ENCODE measurements at regions not wholly inside any gene's neighbourhood (a gene's known extent, or its start where the extent isn't known, plus 50 kb on each side); places are given as distances from the start of the nearest gene placed in this dataset.

DNA sequence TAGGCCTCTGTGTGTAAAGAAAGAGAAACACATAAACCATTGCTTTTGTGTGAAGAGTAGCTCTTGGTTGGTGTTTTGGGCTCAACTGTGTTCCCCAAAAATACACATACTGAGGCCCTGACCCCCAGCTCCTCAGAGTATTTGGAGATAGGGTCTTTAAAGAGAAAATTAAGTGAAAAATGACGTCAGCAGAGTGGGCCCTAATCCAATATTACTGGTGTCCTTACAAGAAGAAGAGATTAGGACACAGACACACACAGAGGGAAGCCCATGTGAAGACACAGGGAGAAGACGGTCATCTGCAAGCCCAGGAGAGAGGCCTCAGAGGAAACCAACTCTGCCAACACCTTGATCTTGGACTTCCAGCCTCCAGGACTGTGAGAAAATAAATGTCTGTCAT lies 76.9 kb upstream of the PGBD5 start:
- ATAC-seq (ENCODE audit: low read depth): no peak
- H3K18ac ChIP-seq (ENCODE audit: low read depth, low read length): no peak overlapping the region

More for the DNA sequence above, 76.9 kb upstream of the PGBD5 start:
- no peak overlapping the region for H3K14ac ChIP-seq (replicated peaks; ENCODE audit: low read depth, low read length)
- no peak overlapping the region for H4K5ac ChIP-seq (ENCODE audit: low read depth, low read length)
- no peak overlapping the region for H3K4ac ChIP-seq (ENCODE audit: low read depth, low read length)
- no peak overlapping the region for H3K9ac ChIP-seq (ENCODE audit: low read depth, low read length)
- BruUV-seq (replicated peaks): no TSS peak
- CTCF ChIA-PET: no interaction called here
- POLR2A ChIA-PET (ENCODE audit: unreplicated experiment): no interaction called here
- H3K4me3 ChIP-seq (ENCODE audit: insufficient read depth, low read depth, low read length): no peak overlapping the region
- in situ Hi-C loops (cut with MboI; ENCODE audit: low sequenced_read_pairs) (no loop called here), dilution Hi-C loops (cut with HindIII; ENCODE audit: low sequenced_read_pairs, unreplicated experiment) (no loop called here), intact Hi-C loops (cut with micrococcal nuclease) (no loop called here)
- no peak overlapping the region for H4K91ac ChIP-seq (ENCODE audit: insufficient read depth, low read depth, low read length)
- H2AK5ac ChIP-seq (ENCODE audit: low read depth, low read length): no peak overlapping the region
- WGBS, 2 experiments (ENCODE audit: extremely low coverage in 2 of 2, insufficient read length in 1 of 2): no CpG with 5 or more reads among the region's 2 CpGs
- no peak for DNase-seq
- no peak overlapping the region for H3K27ac ChIP-seq (ENCODE audit: insufficient read depth, low read length)
- no peaks in the 10 kb centered on the region for H3K9me3 ChIP-seq (ENCODE audit: control insufficient read depth, insufficient read depth, low read length)
- H3K36me3 ChIP-seq (ENCODE audit: control insufficient read depth, insufficient read depth, low read length): no peaks in the 10 kb centered on the region
- no peak overlapping the region for H2BK15ac ChIP-seq (ENCODE audit: low read depth, low read length)
- H4K20me1 ChIP-seq (ENCODE audit: insufficient read depth, low read length): no peaks in the 10 kb centered on the region
- no peak overlapping the region for H4K8ac ChIP-seq (ENCODE audit: low read depth in 2 of 2, low read length in 2 of 2)
- no peaks in the 10 kb centered on the region for H3K9me1 ChIP-seq (ENCODE audit: insufficient read depth, low read length)
- no peak overlapping the region for H3K56ac ChIP-seq (ENCODE audit: extremely low read depth, insufficient read depth, low read length)
- H2BK5ac ChIP-seq (ENCODE audit: low read depth, low read length, poor library complexity, severe bottlenecking): no peak overlapping the region
- H3K27me3 ChIP-seq (ENCODE audit: control insufficient read depth, insufficient read depth, low read length): no peaks in the 10 kb centered on the region
- no peak overlapping the region for H2BK120ac ChIP-seq (ENCODE audit: low read depth, low read length)
- no peaks in the 10 kb centered on the region for H3K4me1 ChIP-seq (ENCODE audit: control insufficient read depth, insufficient read depth, low read length)
- H2BK20ac ChIP-seq (ENCODE audit: low read depth, low read length): no peak overlapping the region
- H2AFZ ChIP-seq (replicated peaks; ENCODE audit: low read length, poor library complexity): no peak overlapping the region
- no peak overlapping the region for H3K4me2 ChIP-seq (ENCODE audit: low read depth, low read length)
- no peaks in the 10 kb centered on the region for H3K79me1 ChIP-seq (ENCODE audit: low read depth in 1 of 2, low read length in 2 of 2)
- no peak overlapping the region for H3K23ac ChIP-seq (ENCODE audit: low read depth, low read length)
- no peak overlapping the region for H2AK9ac ChIP-seq (replicated peaks; ENCODE audit: low read depth, low read length, poor library complexity)
- no peak for TF ChIP-seq CTCF (conservative IDR thresholded peaks at IDR 0.05; ENCODE audit: low read depth, low read length)
- TF ChIP-seq NFE2L2 (IDR thresholded peaks at IDR 0.05; ENCODE audit: low read depth, low read length): no peak
- TF ChIP-seq CEBPB (IDR thresholded peaks at IDR 0.05; ENCODE audit: low read depth, low read length): no peak
- TF ChIP-seq, protein P1, sequence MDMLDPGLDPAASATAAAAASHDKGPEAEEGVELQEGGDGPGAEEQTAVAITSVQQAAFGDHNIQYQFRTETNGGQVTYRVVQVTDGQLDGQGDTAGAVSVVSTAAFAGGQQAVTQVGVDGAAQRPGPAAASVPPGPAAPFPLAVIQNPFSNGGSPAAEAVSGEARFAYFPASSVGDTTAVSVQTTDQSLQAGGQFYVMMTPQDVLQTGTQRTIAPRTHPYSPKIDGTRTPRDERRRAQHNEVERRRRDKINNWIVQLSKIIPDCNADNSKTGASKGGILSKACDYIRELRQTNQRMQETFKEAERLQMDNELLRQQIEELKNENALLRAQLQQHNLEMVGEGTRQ (IDR thresholded peaks at IDR 0.05; ENCODE audit: low read depth, low read length): no peak
- TF ChIP-seq FOS (IDR thresholded peaks at IDR 0.05; ENCODE audit: low read depth, low read length): no peak
- no peak for TF ChIP-seq CHD1 (IDR thresholded peaks at IDR 0.05; ENCODE audit: low read depth, low read length)
- no peak for TF ChIP-seq SMC3 (IDR thresholded peaks at IDR 0.05; ENCODE audit: low read depth, low read length)
- no peak for TF ChIP-seq MXI1 (IDR thresholded peaks at IDR 0.05; ENCODE audit: borderline replicate concordance, low read depth, low read length)
- TF ChIP-seq BHLHE40 (IDR thresholded peaks at IDR 0.05; ENCODE audit: low read depth, low read length): no peak
- TF ChIP-seq RFX5 (IDR thresholded peaks at IDR 0.05; ENCODE audit: low read depth, low read length): no peak
- no peak for TF ChIP-seq POLR2A (IDR thresholded peaks at IDR 0.05; ENCODE audit: low read depth, low read length)
- no peak for TF ChIP-seq RCOR1 (IDR thresholded peaks at IDR 0.05; ENCODE audit: insufficient replicate concordance, low read length)
- no peak for TF ChIP-seq RAD21 (IDR thresholded peaks at IDR 0.05; ENCODE audit: low read length)
- TF ChIP-seq MAZ (IDR thresholded peaks at IDR 0.05; ENCODE audit: borderline replicate concordance, low read depth, low read length): no peak
- no peak for TF ChIP-seq ELK1 (IDR thresholded peaks at IDR 0.05; ENCODE audit: borderline replicate concordance, low read depth, low read length)
- no peak for TF ChIP-seq MAFK (IDR thresholded peaks at IDR 0.05; ENCODE audit: low read depth, low read length)
